Right lobe of liver (tissue), 6 donors: ENCODE measurements at regions not wholly inside any gene's neighbourhood (a gene's known extent, or its start where the extent isn't known, plus 50 kb on each side); places are given as distances from the start of the nearest gene placed in this dataset.

Experiments used
- ATAC-seq, 4 donors: fragments of 200-7000 bp; cut with Tn5 transposase; one replicate each; pipeline ENCODE4 v1.9.1; 2020; ENCODE audit warnings: mild to moderate bottlenecking in 4 of 4, moderate library complexity in 4 of 4
- DNase-seq, 3 donors: peaks; one replicate each; pipeline ENCODE4 v3.0.0-alpha.2; 2020
- H3K27ac ChIP-seq, 3 donors: fragments of 200-600 bp; one replicate each; pipeline ENCODE4 v1.8.0; 2022
- H3K27me3 ChIP-seq, 2 donors: fragments of 200-600 bp; one replicate each; pipeline ENCODE4 v1.8.0; 2022
- H3K36me3 ChIP-seq, 4 donors: fragments of 200-600 bp; sonication (generic) in 1 of 4; one replicate each; pipeline versions ENCODE4 v1.5.1 to v1.8.0; 2017 to 2022; ENCODE audit warnings: control low read depth in 1 of 4
- H3K4me1 ChIP-seq, 4 donors: fragments of 200-600 bp; sonication (generic) in 1 of 4; one replicate each; pipeline versions ENCODE4 v1.5.1 to v1.8.0; 2017 to 2022; ENCODE audit warnings: control low read depth in 1 of 4
- H3K4me3 ChIP-seq, 3 donors: fragments of 200-600 bp; one replicate each; pipeline ENCODE4 v1.8.0; 2022
- H3K9me3 ChIP-seq, 4 donors: fragments of 200-600 bp; sonication (generic) in 1 of 4; one replicate each; pipeline versions ENCODE4 v1.5.1 to v1.8.0; 2017 to 2022; ENCODE audit warnings: control low read depth in 1 of 4
- CTCF ChIP-seq, 4 donors: fragments of 200-600 bp in 3 of 4; fragments of 450-650 bp in 1 of 4; IDR thresholded peaks; one replicate each; pipeline versions ENCODE4 v1.5.1 to v1.8.0; 2016 to 2022; ENCODE audit warnings: antibody characterized with exemption in 4 of 4, mild to moderate bottlenecking in 2 of 4
- POLR2A ChIP-seq: fragments of 450-650 bp; IDR thresholded peaks from one replicate; pipeline ENCODE4 v1.6.1; 2017; ENCODE audit warnings: antibody characterized with exemption, mild to moderate bottlenecking
- WGBS: methylation state at CpG from one replicate; pipeline ENCODE4 v1.1.6; 2018; ENCODE audit warnings: low coverage, low lambda C conversion rate; ENCODE audit not compliant: insufficient coverage; ENCODE audit errors: missing lambda C conversion rate; 5-methylcytosine and 5-hydroxymethylcytosine counted together
- intact Hi-C, 2 donors: fragments of 100-400 bp; cut with DNase I; formaldehyde crosslinking; loops; one replicate each; pipeline versions ENCODE4 v1.11.2 to v1.14.1; 2022
- donor health status: DM: no; HTN: yes; CAD: no.
- donor health status: DM: no; HTN: no; CAD: no.
- donor health status: DM: no; HTN: no; CAD: no.
- donor health status: DM: no; HTN: yes; CAD: no.
- donor health status: DM: no; HTN: yes; CAD: no.

- no peaks in the 10 kb centered on the region for H3K27me3 ChIP-seq
- DNase-seq (no peak), ATAC-seq (no peak)
- no peaks in the 10 kb centered on the region for H3K4me1 ChIP-seq
- 46% methylated on average over 4 of the region's 6 CpGs for WGBS
- H3K9me3 ChIP-seq: no peaks in the 10 kb centered on the region
- H3K27ac ChIP-seq: no peak overlapping the region
- H3K4me3 ChIP-seq: no peak overlapping the region
- TF ChIP-seq POLR2A (no peak), CTCF (IDR thresholded peaks at IDR 0.05) (no peak)
- intact Hi-C loops: no loop called here
- H3K36me3 ChIP-seq: no peaks in the 10 kb centered on the region
Observed at GRCh38 chr12:67535176-67535575, 113.4 kb upstream of the DYRK2 start.

- Histone ChIP-seq H3K27ac (no peak overlapping the region), H3K4me3 (no peak overlapping the region), H3K9me3 (no peaks in the 10 kb centered on the region), H3K27me3 (no peaks in the 10 kb centered on the region), H3K4me1 (no peaks in the 10 kb centered on the region), H3K36me3 (no peaks in the 10 kb centered on the region)
- intact Hi-C loops: no loop called here
- TF ChIP-seq CTCF (IDR thresholded peaks at IDR 0.05) (no peak), POLR2A (no peak)
- DNase-seq (no peak), ATAC-seq (no peak)
- WGBS: 43% methylated on average over 5 of the region's 5 CpGs
Observed at GRCh38 chr12:67535971-67536370, 112.6 kb upstream of the DYRK2 start.

DNA sequence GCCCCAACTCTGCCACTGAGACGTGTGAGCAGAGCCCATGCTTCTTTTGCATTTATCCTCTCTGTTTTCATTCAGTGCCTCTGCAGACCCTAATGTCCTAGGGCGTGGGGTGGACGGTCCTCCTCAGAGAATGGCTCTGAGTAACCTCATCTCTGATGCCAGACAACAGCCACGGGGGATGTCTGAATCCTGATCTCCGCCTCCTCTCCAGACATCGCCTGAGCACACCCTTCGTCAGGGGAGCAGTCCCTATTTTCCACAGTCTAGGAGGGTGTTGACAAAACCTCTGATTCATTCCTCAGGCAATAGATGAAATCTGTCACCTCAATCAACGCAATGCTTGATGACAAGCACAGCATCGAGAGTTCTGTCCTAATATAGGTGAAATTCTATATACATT is 109.2 kb upstream of the DYRK2 start:
- H3K36me3 ChIP-seq: no peaks in the 10 kb centered on the region
- ATAC-seq (no peak), DNase-seq (no peak)
- TF ChIP-seq CTCF (IDR thresholded peaks at IDR 0.05) (no peak), POLR2A (no peak)
- H3K27me3 ChIP-seq: no peaks in the 10 kb centered on the region
- no peak overlapping the region for H3K4me3 ChIP-seq
- H3K27ac ChIP-seq: no peak overlapping the region
- H3K4me1 ChIP-seq: no peaks in the 10 kb centered on the region
- intact Hi-C loops: no loop called here
- 61% methylated on average over 6 of the region's 9 CpGs for WGBS
- no peaks in the 10 kb centered on the region for H3K9me3 ChIP-seq

GRCh38 chr12:67539946-67540345 is 108.6 kb upstream of the DYRK2 start:
- 75% methylated on average over 3 of the region's 3 CpGs for WGBS
- Histone ChIP-seq H3K27me3 (no peaks in the 10 kb centered on the region), H3K27ac (no peak overlapping the region), H3K36me3 (no peaks in the 10 kb centered on the region), H3K4me1 (no peaks in the 10 kb centered on the region), H3K9me3 (no peaks in the 10 kb centered on the region), H3K4me3 (no peak overlapping the region)
- DNase-seq: no peak
- no peak for ATAC-seq
- TF ChIP-seq CTCF (IDR thresholded peaks at IDR 0.05) (no peak), POLR2A (no peak)
- intact Hi-C loops: no loop called here

DNA sequence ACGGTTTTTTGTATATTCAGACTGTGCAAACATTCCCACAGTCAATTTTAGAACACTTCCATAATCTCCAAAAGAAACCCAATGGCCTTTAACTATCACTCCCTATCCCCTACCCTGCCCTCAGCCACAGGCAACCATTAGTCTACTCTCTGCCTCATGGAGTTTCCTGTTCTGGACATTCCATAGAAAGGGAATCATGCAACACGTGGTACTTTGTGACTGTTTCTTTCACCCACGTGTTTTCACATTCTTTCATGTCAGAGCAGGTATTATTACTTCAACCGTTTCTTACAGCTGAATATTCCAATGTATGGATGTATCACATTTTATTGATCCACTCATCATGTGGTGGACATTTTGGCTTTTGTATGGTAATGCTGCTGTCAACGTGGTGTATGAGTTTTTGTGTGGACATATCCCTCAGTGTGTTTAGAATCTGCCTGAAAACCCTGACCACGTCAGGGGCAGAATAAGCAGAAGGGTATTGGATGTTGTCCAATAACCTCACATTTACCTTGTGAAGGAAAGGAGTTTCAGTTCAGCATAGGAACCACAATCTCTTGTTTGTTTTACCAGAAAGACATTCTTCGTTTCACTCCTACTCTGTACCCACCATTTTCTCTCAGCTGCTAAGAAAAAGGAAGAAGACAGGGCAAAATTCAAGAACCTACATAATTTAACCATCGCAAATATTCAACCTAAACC is 107.5 kb upstream of the DYRK2 start:
- Histone ChIP-seq H3K4me1 (no peaks in the 10 kb centered on the region), H3K27ac (no peak overlapping the region), H3K9me3 (no peaks in the 10 kb centered on the region), H3K27me3 (no peaks in the 10 kb centered on the region), H3K36me3 (no peaks in the 10 kb centered on the region), H3K4me3 (no peak overlapping the region)
- intact Hi-C loops: no loop called here
- no peak for TF ChIP-seq CTCF (IDR thresholded peaks at IDR 0.05)
- TF ChIP-seq POLR2A: no peak
- DNase-seq: no peak
- ATAC-seq: no peak
- WGBS: 37% methylated on average over 7 of the region's 8 CpGs
